ENCODE measurements at regions not wholly inside any gene's neighbourhood (a gene's known extent, or its start where the extent isn't known, plus 50 kb on each side); places are given as distances from the start of the nearest gene placed in this dataset.

GRCh38 chr6:21653323-21653722 is 59.8 kb downstream of the SOX4 start:
- no peak overlapping the region for H4K5ac ChIP-seq (ENCODE audit: insufficient read length, low read depth, low read length)
- H3K4me1 ChIP-seq (ENCODE audit: insufficient read depth, low read length) = peaks cover 4% of the 10 kb centered on the region; the same call in 1 of the 2 replicates
- H2AK5ac ChIP-seq (ENCODE audit: insufficient read length, low read length) = no peak overlapping the region
- H3T11ph ChIP-seq (ENCODE audit: low read length) = no peak overlapping the region
- H3K79me2 ChIP-seq (ENCODE audit: insufficient read depth, low read length) = no peaks in the 10 kb centered on the region
- H3K18ac ChIP-seq (ENCODE audit: insufficient read length, low read depth, low read length) = no peak overlapping the region
- H3K9me3 ChIP-seq (ENCODE audit: control insufficient read depth, low read depth, low read length) = no peaks in the 10 kb centered on the region
- H2BK12ac ChIP-seq (ENCODE audit: insufficient read length, low read depth, low read length) = no peak overlapping the region
- no peak overlapping the region for H3K56ac ChIP-seq (ENCODE audit: insufficient read length, low read depth, low read length)
- H3K4ac ChIP-seq (ENCODE audit: low read depth, low read length) = no peak overlapping the region
- no peak overlapping the region for H3K27ac Mint-ChIP-seq
- no peak overlapping the region for H2BK20ac ChIP-seq (ENCODE audit: low read depth, low read length, poor library complexity, severe bottlenecking)
- no peak overlapping the region for H3K14ac ChIP-seq (ENCODE audit: insufficient read depth, low read length)
- no peaks in the 10 kb centered on the region for H3K79me1 ChIP-seq (ENCODE audit: insufficient read depth, low read depth, low read length, poor library complexity, severe bottlenecking)
- no peak overlapping the region for H4K91ac ChIP-seq (ENCODE audit: insufficient read length, low read depth, low read length)
- H2BK120ac ChIP-seq (ENCODE audit: low read depth, low read length, poor library complexity, severe bottlenecking) = no peak overlapping the region
- no peaks in the 10 kb centered on the region for H3K27me3 ChIP-seq (ENCODE audit: insufficient read depth, low read length)
- no peak for TF ChIP-seq CTCF (conservative IDR thresholded peaks at IDR 0.05)
- H3K4me1 Mint-ChIP-seq = peaks cover 11 to 29% of the 10 kb centered on the region in 2 experiments
- WGBS (ENCODE audit: extremely low coverage, insufficient read length, low lambda C conversion rate) = no CpG with 5 or more reads among the region's 4 CpGs
- no peak for DNase-seq
- H3K23me2 ChIP-seq (ENCODE audit: insufficient read length, low read depth, low read length, poor library complexity, severe bottlenecking) = no peaks in the 10 kb centered on the region
- peaks cover 8 to 22% (median 15%) of the 10 kb centered on the region in 3 experiments; a peak in 6 of 7 replicates for H3K36me3 Mint-ChIP-seq (ENCODE audit: insufficient read depth in 1 of 3, low read depth in 3 of 3)
- H2BK15ac ChIP-seq (ENCODE audit: low read depth, low read length) = no peak overlapping the region
- no peak overlapping the region for H2AFZ ChIP-seq (ENCODE audit: low read length)
- H2BK5ac ChIP-seq (ENCODE audit: insufficient read length, low read length) = no peak overlapping the region
- no peaks in the 10 kb centered on the region; the same call in 1 of the 2 replicates for H3K27me3 Mint-ChIP-seq (ENCODE audit: low read depth)
- H3K4me3 Mint-ChIP-seq = no peak overlapping the region
- H3K9me3 Mint-ChIP-seq = peaks cover 11 to 15% of the 10 kb centered on the region in 2 experiments
- no peak overlapping the region for H3K4me2 ChIP-seq (ENCODE audit: insufficient read depth, insufficient read length, low read length)
- H3K23ac ChIP-seq (ENCODE audit: insufficient read length, low read depth, low read length) = no peak overlapping the region
- H3K27ac ChIP-seq (ENCODE audit: insufficient read length, low read depth, low read length) = no peak overlapping the region
- no peaks in the 10 kb centered on the region for H4K20me1 ChIP-seq (ENCODE audit: control insufficient read depth, insufficient read depth, insufficient read length)
- H4K8ac ChIP-seq (replicated peaks; ENCODE audit: insufficient read length, low read depth, low read length) = no peak overlapping the region
- no peak overlapping the region for H3K9ac ChIP-seq (ENCODE audit: extremely low read depth, insufficient read length, low read length)
